ENCODE measurements at regions not wholly inside any gene's neighbourhood (a gene's known extent, or its start where the extent isn't known, plus 50 kb on each side); places are given as distances from the start of the nearest gene placed in this dataset.

DNA sequence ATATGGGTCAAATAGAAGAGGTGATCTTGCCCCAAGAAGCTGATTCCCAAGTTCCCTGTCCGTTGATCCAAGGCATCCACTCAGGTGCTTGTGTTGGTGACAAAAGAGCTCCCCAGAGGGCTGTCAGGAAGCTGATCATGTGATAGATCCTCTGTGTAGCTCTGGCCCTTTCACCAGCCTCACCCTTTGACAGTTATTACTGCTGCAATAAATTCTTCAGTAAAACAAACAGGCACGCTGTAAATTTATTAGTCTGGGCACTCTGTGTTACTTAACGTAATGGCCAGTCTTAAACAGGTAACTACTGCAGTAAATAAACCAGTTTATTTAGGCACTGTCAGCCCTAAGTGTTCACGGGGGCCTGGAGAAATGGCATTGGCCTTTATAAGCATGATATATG lies 473.9 kb downstream of the BCL11B start:
- TF ChIP-seq POLR2AphosphoS5 (IDR thresholded peaks at IDR 0.05) (no peak), POLR2A (IDR thresholded peaks at IDR 0.05) (no peak)

All from suprapubic skin (tissue), 4 donors.